DMS153 treated with DMSO at 0.1 percent for 48 hours (cell line): ENCODE measurements at regions not wholly inside any gene's neighbourhood (a gene's known extent, or its start where the extent isn't known, plus 50 kb on each side); places are given as distances from the start of the nearest gene placed in this dataset.

Experiments used
- DNase-seq: peaks from one replicate; lab custom pipeline; 2025; ENCODE audit not compliant: unreplicated experiment; lab: John Stamatoyannopoulos, UW

DNA sequence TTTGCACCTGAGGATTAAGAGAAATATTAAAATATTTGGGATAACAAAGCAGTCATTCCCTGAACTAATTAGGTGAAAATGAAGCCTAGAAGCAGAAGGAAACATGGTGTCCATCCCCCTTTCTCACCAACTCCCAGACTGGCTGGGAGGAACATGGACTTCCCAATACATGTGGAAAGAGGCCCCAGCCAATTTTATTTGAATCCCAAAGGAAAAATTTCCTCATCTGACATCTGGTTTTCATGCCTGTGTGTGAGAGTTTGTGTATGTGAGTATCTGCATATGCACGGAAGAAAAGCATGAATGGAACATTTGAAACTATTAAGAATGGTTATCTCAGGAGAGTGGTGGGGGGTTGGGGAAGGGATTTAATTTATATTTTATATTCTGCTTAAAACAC lies 84.3 kb downstream of the COPS8 start:
- no peak for DNase-seq

DNA sequence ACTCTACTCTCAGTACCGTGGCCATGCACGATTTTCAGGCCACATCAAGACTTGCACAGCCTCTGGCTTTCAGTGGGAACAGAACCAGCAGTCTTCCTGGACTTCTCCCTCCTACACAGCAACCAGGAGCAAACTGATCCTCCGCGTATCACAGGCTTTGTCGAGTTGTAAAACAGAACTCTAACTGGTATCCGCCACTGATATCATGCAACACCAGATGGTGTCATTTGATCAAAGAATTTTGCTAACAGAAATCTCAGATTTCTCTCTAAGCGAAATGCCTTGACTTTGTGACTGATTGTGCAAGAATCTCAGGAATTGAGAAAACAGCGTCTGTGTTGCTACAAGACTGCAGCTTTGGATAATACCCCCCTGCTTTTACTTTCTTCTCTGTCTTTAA lies 85.7 kb downstream of the COPS8 start:
- DNase-seq = no peak

DNA sequence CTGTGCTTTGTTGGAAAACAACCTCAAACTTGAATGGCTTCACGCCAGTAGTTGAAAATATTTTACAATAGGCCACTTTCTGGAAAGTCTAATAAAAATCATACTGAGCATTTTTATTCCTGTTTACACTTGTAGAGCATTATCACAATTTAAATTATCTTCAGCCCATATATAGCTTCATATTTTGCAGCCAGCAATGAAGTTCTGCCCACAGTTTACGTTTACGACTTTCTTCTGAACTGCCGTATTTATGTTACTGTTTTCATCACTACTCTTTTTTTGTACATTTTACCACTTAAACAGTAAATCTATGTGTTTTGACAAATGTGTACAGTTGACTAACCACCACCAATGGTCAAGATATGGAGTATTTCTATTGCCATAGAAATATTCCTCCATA lies 86.2 kb downstream of the COPS8 start:
- DNase-seq = no peak

DNA sequence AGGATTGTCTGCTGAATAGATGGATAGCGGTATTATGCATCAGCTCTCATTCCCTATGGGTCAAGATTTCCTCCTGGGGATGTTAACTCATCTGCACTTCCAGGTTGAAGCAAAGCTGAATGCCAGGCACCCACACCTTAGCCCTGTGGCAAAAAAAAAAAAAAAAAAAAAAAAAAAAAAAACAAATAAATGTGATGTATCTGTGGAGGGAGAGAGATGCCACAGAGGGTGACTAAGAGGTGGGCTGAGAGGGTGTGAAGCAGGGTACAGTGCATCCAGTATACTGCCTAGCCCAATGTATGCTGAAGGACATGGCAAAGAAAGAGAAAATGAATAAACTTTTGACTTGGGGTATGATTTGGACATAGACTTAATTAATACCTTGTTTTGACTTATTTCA lies 91.4 kb downstream of the COPS8 start:
- no peak for DNase-seq

DNA sequence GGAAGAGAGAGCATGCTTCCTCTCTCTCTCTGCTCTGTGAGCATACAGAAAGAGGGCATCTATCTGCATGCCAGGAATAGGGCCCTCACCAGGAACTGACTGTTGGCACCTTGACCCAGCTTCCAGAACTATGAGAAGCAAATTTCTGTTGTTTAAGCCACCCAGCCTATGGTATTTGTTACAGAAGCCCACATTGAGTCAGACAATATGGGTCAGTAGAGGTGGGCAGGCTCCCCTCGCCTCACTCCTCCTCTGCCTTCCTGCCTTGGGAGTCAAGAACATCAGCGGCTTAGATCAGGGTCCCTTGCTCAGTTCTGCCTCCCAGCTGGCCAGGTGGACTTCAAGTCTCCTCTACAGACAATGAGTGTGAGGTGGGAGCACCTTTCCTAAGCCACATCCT lies 92.3 kb downstream of the COPS8 start:
- DNase-seq = no peak

DNA sequence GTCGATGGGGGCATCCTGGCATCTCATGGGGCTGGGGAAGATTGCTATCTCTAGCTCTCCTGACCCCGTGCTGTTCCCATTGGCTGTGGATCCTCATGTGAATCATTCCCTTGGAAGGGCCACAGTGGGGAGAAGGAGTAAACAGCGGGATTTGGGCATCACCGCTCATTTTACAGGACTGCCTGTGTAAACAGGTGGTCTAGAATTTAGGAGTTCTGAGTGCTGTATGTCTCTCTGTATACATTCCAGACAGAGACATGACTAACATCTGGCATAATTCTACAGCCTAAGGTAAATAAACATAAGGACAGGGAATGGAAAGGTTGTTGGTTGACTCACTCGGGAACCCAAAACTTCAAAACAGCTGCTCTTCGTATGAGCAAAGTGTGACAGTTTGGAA lies 92.7 kb downstream of the COPS8 start:
- DNase-seq = no peak

DNA sequence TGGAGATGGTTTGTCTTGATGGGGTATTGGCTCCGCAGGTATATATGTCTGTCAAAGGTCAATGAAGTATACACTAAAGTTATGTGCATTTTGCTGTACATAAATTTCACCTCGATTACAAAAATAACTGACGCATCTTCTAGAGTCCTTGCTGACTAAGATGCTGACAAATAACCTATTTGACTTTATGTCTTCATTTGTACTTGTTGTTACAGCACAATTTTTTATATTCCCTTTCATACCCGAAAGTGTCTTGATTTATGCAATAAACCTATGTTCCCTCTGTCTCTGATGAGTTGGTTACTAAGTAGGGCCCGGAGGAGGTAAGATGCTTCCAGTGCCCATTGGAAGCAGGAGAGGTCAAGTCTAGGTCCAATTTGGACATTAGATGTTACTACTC lies 93.5 kb downstream of the COPS8 start:
- no peak for DNase-seq

DNA sequence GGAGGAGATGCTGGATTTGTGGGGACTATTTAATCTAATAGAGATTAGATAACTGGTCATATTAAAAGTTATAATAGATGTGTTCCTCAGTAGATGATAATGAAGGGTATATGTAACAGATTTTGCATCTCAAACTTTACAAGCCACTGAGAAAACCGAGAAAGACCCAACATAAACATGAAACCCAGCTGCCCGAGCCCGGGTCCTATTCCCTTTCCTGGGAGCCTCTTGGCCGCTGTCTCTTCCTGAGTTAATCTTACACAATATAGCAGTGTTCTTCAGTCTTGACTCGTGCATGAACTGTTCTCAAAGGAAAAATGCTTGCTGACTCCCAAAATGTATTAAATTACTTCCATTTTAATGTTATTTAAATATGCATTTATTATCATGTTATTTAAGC lies 94.5 kb downstream of the COPS8 start:
- DNase-seq = no peak

DNA sequence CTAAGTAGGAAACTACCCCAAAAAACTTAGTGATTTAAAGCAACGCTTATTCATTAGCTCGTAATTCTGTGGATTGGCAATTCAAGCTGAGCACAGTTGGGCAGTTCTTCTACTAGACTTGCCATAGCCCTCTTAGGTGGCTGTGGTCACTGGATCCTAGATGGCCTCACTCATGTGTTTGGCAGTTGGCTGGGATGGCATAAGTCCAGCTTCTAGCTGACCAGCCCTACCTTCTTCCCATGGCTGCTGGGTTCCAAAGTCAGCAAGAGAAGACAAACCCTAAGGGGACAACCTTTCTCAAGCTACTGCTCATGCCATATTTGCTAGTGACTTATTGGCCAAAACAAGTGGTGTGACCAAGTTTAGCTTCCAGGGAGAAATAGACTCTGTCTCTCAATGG lies 95.3 kb downstream of the COPS8 start:
- no peak for DNase-seq

DNA sequence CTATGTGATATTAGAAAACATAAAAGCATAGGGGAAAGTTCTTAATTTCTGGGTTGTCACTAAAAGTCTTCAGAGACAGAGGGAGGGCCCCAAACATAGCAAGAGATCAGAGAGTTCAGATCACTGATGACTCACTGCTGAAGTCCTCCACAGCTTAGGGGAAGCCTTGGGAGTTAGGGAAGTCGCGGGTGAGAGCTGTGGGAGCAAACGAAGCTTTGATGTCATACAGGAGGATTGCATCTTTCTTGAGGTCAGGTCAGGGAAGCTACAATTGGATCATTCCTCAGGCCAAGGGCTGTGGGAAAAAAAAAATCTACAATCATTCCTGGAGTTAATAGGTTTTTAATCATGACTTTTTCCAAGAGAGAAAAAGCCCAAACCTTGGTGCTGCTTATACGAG lies 96.2 kb downstream of the COPS8 start:
- no peak for DNase-seq

DNA sequence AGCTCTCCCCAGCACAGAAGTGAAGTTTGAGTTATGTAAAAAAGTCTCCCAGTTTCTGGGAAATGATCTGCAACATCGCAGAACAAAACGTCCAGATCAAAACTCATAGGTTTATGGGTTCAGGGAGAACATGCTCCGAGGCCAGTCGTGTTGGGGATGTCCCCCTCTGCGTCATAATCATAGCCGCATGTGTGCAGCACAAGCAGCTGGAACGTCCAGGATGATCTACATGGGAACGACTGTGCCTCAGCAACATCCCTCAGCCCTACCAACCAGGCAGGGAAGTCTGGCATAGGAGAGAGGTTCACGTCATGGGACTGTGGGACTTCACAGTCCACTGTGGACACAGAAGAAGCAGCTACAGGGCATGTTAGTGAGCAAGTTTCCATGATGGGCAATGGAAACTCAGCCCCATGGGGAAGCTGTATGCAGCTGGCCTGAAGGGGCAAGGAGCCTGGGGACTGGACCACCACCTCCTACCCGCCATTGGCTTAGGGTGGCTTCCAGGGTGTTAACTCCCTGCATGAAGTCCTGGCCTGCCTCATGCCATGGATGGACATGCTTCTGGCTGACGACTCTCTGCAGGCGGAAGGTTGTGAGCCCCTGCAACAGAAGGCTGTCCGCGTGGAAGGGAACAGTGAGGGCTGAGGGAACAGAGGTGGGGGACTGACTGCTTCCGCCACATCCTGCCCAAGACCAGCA lies 96.9 kb downstream of the COPS8 start:
- DNase-seq = no peak

DNA sequence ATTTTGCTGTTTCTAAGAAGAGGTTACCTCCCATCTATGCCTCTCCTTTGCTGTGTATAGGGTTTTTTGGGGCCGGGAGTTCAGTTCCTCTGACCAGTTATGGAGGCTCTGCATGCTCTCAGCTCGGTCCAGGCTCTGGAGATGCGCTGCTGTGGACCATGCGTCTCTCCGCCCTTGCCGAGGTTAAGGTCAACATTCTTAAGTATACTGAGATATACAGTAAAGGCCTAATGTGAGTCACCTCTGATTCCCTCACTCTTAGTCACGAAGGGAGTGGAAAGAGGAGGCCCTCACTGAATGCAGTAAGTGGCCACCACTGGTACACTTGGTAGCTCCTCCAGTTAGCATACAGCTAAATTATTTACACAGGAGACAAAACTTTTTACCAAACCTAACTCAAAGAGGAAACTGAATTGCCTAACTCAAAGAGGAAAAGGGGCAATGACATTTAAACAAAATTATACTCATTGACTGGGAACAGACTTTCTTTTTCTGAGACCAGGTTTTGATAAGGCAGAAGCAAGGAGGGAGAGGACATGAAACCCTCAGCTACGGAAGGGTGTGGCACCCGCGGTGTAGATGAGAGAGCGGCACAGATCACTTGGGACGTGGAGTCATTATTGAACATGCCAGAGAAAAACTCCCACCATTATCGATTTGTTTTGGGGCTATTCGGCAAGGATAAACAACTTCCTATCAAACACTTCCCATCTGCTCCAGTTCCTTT lies 98.7 kb downstream of the COPS8 start:
- DNase-seq = no peak

DNA sequence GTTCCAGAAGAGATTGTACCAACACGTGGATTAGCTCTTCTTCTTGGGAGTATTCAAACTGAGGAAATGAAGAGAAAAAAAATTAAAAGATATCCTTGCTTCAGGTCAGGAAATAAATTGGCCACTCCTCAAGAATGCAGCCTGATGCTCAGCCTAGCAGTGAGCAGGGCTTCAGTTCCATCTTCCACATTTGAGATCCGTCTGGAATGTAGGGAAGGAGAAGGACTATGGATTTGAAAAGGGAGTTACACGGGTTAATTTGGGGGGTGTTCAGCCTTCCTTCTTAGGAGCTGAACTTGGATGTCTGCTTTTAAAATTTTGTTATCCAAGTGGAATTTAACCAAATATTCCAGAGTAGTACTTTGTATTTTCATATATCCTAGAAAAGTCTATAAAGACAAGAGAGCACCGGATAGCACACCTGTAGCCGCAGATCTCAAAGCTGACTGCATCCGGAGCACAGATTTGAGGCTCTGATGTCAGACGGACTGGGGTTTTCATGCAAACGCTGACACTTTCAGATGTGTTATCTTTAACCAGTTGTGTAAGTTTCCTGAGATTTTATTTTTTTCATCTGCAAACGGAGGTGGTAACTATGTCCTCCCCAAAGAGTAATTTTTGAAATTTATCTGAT lies 99.3 kb downstream of the COPS8 start:
- DNase-seq = no peak

DNA sequence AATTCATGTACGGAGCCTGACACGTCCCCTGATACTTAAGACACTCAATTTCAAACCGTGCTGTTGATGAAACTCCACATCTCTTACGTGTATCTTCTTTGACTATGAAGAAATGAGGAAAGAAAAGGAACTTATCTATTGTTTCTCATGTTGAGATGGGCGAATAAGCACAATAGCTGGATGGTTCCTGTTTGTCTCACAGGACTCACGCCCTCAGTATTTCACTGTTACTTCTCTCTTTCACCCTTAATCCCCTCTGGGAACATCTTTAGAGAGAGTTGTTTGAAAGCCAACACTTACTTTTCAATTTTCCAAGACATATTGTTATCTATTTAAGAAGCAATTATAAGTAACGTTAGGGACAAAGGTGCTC lies 99.8 kb downstream of the COPS8 start:
- DNase-seq = no peak

DNA sequence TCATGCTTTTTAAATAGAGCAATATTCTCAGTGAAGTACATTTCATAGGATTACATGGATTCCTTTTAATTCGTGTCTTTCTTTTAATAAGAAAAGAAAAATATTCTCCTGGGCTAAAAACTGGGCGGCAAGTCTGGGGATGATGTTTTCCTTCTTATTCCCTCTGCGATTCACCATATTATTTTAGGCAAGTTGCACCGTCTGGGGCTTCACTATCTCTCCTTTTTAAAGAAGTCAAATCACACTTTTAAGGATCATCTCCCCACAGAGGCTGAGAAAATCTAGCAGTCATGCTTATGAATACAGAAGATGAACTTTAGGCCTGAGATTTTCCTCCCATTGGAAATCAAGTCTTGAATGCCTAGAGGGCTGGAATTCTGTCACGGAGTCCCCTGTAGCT lies 104.1 kb downstream of the COPS8 start:
- DNase-seq = no peak

DNA sequence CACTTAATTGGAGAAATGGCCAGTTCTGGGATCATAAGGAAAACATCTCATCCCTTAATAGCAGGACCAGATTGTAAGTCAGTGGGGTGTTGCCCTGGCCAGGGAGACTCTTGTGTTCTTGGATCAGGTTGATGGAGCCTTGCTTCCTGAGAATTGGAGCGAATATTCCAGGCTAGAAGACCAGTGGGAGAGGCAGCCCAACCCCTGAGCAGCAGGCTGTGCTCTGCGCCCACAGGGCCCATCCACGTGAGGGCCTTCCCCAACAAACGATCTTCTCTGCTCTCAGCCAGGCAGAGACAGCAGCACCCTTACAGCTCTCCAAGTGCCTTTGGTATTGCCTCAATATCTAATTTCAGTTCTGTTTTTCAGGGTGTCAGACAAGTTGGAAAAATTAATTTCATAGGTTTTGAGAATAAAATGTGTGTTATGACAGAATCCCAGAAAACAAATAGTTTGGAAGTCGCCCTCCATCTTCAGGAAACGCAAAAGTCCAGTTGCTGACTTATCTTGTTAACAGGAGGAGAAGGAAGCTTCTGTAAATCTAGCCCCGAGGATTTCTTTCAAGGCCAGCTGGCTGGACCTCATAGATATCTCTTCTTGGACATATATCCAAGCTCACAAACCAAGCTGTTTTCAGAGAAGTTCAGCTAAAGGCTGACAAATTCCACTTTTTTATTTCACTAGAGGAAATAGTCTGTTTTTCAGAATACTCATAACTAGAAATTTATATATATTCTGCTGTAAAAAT lies 105.5 kb downstream of the COPS8 start:
- DNase-seq = no peak

DNA sequence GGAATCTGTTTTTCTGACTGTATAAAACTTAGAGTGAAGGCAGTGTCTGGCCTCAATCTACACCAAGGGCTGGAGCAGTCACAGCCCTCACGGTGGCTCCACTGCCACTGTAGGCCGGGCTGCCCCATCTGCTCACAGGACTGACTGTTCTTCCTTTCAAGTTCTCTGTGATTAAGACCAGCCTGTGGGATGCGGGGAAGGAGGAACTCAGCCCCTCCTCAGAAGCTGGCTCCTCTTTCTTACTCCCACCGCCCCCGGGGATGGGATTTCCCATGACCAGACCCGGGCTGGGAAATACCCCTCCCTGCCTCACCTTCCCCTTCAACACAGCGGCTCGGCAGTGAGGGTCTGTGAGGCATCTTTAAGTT lies 106.0 kb downstream of the COPS8 start:
- DNase-seq = no peak

DNA sequence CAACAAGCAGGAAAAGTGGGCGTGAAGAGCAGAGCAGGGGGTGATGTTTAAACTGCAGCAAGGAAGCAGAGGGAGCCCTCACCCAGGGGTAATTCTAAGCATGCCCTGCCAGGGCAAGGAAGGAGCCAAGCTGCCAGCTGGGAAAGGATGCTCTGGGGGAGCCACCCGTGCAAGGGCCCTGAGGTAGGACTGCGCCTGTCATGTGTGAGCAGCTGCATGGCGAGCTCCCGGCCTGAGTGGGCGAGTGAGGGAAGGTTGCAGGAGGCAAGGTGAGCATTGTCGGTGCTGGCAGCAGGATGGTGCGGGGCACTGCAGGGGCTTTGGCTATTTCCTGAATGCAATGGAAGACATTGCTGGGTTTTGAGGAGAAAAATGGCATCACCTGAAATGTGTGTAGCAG lies 107.2 kb downstream of the COPS8 start:
- DNase-seq = no peak

DNA sequence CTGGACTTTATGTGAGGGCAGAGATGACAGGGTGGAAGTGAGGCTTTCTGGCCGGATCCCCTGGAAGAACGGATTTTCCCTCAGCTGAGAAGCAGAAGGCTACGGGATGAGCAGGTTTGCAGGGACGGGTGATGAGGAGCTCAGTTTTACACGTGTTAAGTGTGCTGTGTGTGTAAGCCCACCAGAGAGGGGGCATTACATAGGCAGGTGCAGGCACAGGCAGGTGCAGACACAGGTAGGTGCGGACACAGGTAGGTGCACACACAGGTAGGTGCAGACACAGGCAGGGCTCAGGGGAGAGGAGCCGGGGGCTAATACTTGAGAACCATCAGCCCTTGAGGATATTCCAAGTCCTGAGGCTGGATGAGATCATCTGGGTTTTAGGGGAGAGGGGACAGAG lies 107.7 kb downstream of the COPS8 start:
- DNase-seq = no peak

DNA sequence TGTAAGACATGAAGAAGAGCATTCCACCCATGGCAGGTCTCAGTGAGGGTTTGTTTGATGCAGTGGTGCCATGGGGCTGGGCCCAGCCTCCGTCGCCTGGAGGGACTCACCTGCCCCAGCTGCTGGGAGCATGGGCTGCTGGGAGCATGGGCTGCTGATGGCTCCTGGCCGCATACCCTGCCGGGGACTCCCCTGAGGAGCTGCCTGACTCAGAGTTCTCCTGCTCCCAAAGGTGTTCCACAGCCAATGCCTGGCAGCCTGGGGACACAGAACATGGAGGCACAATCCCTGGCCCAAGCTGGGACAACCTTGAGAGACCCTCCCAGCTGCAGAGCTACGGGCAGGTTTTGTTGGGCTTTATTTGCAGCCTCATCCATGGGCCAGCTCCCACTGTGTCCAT lies 108.4 kb downstream of the COPS8 start:
- no peak for DNase-seq

DNA sequence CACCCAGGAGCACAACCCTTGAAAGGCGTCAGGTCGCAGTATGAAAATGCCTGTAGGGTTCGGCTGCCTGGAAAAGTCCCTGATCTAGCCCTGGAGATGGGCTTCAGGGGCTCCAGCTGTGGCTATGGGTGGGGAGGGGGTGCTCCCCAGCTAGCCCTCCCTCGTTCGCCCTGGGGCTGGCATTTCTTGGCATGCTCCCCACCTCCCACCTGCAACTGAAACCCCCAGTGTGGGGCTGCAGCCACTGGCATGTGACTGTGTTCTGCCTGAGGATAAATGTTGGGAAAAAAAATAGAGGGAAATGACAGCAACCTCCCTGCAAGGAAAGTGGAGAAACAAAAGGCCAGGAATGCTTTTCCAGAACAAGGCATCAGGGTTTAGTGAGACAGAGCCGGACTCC lies 109.2 kb downstream of the COPS8 start:
- DNase-seq = no peak
